Neural progenitor cell (in vitro differentiated cells): ENCODE measurements at regions not wholly inside any gene's neighbourhood (a gene's known extent, or its start where the extent isn't known, plus 50 kb on each side); places are given as distances from the start of the nearest gene placed in this dataset.

Experiments used
- DNase-seq: peaks from one replicate; pipeline ENCODE4 v3.0.0-alpha.2; 2016; ENCODE audit warnings: low spot score
- H2AFZ ChIP-seq: fragments of 200-600 bp; sonication (generic); replicated peaks from 2 replicates; pipeline ENCODE4 v1.6.1; 2016; ENCODE audit warnings: antibody characterized with exemption
- H3F3A ChIP-seq: fragments of 200-600 bp; sonication (generic); 2 replicates; pipeline ENCODE4 v1.6.1; 2016; ENCODE audit warnings: antibody characterized with exemption, low read depth
- H3K27ac ChIP-seq: fragments of 200-600 bp; sonication (generic); 2 replicates; pipeline ENCODE4 v1.5.1; 2016; ENCODE audit warnings: mild to moderate bottlenecking
- H3K27me3 ChIP-seq: fragments of 200-600 bp; sonication (generic); 2 replicates; pipeline ENCODE4 v1.6.1; 2016; ENCODE audit warnings: mild to moderate bottlenecking, moderate library complexity
- H3K36me3 ChIP-seq: fragments of 200-600 bp; sonication (generic); 2 replicates; pipeline ENCODE4 v1.5.1; 2016
- H3K4me1 ChIP-seq: fragments of 200-600 bp; sonication (generic); 2 replicates; pipeline ENCODE4 v1.6.1; 2016; ENCODE audit warnings: mixed run types
- H3K4me2 ChIP-seq: fragments of 200-600 bp; sonication (generic); 2 replicates; pipeline ENCODE4 v1.6.1; 2016
- H3K4me3 ChIP-seq: fragments of 200-600 bp; sonication (generic); 2 replicates; pipeline ENCODE4 v1.5.1; 2016
- H3K79me2 ChIP-seq: fragments of 200-600 bp; sonication (generic); 2 replicates; pipeline ENCODE4 v1.6.1; 2016; ENCODE audit warnings: low read depth
- H3K9ac ChIP-seq: fragments of 200-600 bp; sonication (generic); 2 replicates; pipeline ENCODE4 v1.6.1; 2016
- H3K9me3 ChIP-seq: fragments of 200-600 bp; sonication (generic); 2 replicates; pipeline ENCODE4 v1.5.1; 2016; ENCODE audit warnings: low read depth
- H4K20me1 ChIP-seq: fragments of 200-600 bp; sonication (generic); 2 replicates; pipeline ENCODE4 v1.6.1; 2016; ENCODE audit warnings: low read depth
- H3K27ac Mint-ChIP-seq: 3 replicates; pipeline ENCODE4 v1.8.0; 2021; ENCODE audit warnings: mixed read lengths
- H3K27me3 Mint-ChIP-seq: 2 replicates; pipeline ENCODE4 v1.8.0; 2022; ENCODE audit warnings: low read depth, mild to moderate bottlenecking, inconsistent platforms, moderate library complexity, mixed read lengths; ENCODE audit not compliant: insufficient read depth
- H3K36me3 Mint-ChIP-seq: 3 replicates; pipeline ENCODE4 v1.8.0; 2021; ENCODE audit warnings: mixed read lengths
- H3K4me1 Mint-ChIP-seq: 3 replicates; pipeline ENCODE4 v1.8.0; 2021; ENCODE audit warnings: mixed read lengths
- H3K4me3 Mint-ChIP-seq: 3 replicates; pipeline ENCODE4 v1.8.0; 2021; ENCODE audit warnings: mild to moderate bottlenecking, moderate library complexity, mixed read lengths
- H3K9me3 Mint-ChIP-seq: 3 replicates; pipeline ENCODE4 v1.8.0; 2020; ENCODE audit warnings: mixed read lengths
- EZH2 ChIP-seq: fragments of 200-600 bp; sonication (generic); IDR thresholded peaks from 2 replicates; pipeline ENCODE4 v1.6.1; 2017; ENCODE audit warnings: antibody characterized with exemption, mild to moderate bottlenecking, moderate library complexity
- EZH2phosphoT487 ChIP-seq: fragments of 200-600 bp; sonication (generic); IDR thresholded peaks from 2 replicates; pipeline ENCODE4 v1.6.1; 2017; ENCODE audit warnings: antibody characterized with exemption
- TF ChIP-seq, protein P1 (sequence below): fragments of 200-600 bp; sonication (generic); IDR thresholded peaks from 2 replicates; pipeline ENCODE4 v1.5.1; 2017; ENCODE audit warnings: antibody characterized with exemption, mild to moderate bottlenecking

DNA sequence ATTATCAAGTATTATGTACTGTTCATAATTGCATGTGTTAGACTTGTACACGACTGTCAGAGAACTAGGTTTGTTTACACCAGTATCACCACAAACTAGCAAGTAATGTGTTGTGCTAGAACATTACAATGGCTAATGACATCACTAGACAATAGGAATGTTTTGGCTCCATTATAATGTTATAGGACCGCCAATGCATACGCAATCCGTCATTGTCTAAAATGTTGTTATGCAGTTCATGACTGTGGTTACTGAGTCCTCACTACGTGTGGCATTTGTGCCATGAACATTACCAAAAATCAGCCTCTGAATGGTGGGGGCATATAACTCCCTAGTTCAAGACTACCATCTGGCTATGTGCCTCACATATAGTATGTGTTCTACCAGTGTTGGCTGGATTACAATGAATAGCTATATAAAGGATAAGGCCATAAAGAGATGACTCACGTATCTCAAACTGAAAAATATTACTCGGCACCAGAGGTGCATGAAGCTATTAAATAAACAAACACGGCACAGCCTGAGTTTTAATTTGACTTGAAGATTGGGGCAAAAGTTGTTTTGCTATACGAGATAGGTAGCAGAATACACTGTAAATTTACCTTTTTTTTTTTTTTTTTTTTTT lies 89.1 kb upstream of the COL24A1 start:
- no peak overlapping the region for H3K27ac Mint-ChIP-seq
- Histone ChIP-seq H3K9me3 (no peaks in the 10 kb centered on the region), H3K9ac (no peak overlapping the region), H3F3A (no peaks in the 10 kb centered on the region), H3K4me2 (no peak overlapping the region), H2AFZ (no peak overlapping the region), H3K4me3 (no peak overlapping the region), H4K20me1 (no peaks in the 10 kb centered on the region), H3K4me1 (no peaks in the 10 kb centered on the region), H3K27me3 (no peaks in the 10 kb centered on the region), H3K79me2 (no peaks in the 10 kb centered on the region), H3K36me3 (no peaks in the 10 kb centered on the region), H3K27ac (no peak overlapping the region)
- H3K36me3 Mint-ChIP-seq: no peaks in the 10 kb centered on the region
- TF ChIP-seq EZH2 (no peak), EZH2phosphoT487 (no peak)
- TF ChIP-seq, protein P1, sequence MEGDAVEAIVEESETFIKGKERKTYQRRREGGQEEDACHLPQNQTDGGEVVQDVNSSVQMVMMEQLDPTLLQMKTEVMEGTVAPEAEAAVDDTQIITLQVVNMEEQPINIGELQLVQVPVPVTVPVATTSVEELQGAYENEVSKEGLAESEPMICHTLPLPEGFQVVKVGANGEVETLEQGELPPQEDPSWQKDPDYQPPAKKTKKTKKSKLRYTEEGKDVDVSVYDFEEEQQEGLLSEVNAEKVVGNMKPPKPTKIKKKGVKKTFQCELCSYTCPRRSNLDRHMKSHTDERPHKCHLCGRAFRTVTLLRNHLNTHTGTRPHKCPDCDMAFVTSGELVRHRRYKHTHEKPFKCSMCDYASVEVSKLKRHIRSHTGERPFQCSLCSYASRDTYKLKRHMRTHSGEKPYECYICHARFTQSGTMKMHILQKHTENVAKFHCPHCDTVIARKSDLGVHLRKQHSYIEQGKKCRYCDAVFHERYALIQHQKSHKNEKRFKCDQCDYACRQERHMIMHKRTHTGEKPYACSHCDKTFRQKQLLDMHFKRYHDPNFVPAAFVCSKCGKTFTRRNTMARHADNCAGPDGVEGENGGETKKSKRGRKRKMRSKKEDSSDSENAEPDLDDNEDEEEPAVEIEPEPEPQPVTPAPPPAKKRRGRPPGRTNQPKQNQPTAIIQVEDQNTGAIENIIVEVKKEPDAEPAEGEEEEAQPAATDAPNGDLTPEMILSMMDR: no peak
- H3K4me3 Mint-ChIP-seq: no peak overlapping the region
- DNase-seq: no peak
- no peaks in the 10 kb centered on the region for H3K27me3 Mint-ChIP-seq
- H3K4me1 Mint-ChIP-seq: no peaks in the 10 kb centered on the region
- no peaks in the 10 kb centered on the region for H3K9me3 Mint-ChIP-seq

DNA sequence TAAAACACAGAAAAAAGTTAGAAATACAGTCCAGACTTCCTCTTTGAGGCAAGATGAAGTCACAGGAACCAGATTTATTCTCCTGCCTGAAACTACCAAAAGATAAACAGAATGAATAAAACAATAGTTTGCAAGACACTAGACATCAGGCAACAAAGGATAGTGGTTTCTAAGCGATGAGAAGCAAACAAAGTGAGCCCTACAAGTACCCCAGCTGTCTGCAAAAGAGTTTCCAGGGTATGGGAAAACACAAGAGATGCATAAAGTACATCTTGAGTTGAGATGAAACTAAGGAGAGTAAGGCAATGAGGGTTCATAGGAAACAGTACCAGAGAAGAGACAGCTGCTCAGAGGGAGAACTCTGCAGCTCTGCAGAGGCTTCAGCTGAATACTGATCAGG lies 83.3 kb upstream of the COL24A1 start:
- Histone ChIP-seq H3K9ac (no peak overlapping the region), H3K79me2 (no peaks in the 10 kb centered on the region), H3K4me1 (no peaks in the 10 kb centered on the region), H3K27ac (no peak overlapping the region), H3K9me3 (peaks cover 4% of the 10 kb centered on the region), H4K20me1 (no peaks in the 10 kb centered on the region), H3K27me3 (no peaks in the 10 kb centered on the region), H3K36me3 (no peaks in the 10 kb centered on the region), H3K4me2 (no peak overlapping the region), H3K4me3 (no peak overlapping the region), H2AFZ (peak overlapping the region; percentile 69), H3F3A (no peaks in the 10 kb centered on the region)
- Mint-ChIP-seq H3K4me3 (no peak overlapping the region), H3K27ac (peak overlapping the region; percentile 23), H3K27me3 (peaks cover 6% of the 10 kb centered on the region), H3K9me3 (peaks cover 4% of the 10 kb centered on the region), H3K4me1 (no peaks in the 10 kb centered on the region), H3K36me3 (no peaks in the 10 kb centered on the region)
- no peak for DNase-seq
- TF ChIP-seq, protein P1: no peak
- TF ChIP-seq EZH2phosphoT487 (no peak), EZH2 (no peak)

DNA sequence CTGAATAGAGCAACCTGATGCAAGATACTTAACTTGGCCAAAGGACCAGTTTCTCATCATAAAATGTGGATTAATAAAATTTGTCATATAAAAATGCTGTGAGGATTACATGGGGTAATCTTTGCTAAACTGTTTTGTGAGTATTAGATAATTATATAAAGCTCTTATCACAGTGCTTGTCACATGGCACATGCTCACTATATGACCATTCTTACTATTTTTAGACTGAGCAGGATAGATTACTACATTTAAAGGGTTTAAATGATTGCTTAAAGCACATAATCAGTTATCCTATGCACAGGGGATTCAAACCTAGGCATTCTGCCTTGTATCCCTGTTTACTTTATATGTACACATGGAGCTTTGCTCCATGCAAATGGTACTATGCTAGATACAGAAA lies 82.9 kb upstream of the COL24A1 start:
- H3K4me1 ChIP-seq: no peaks in the 10 kb centered on the region
- Mint-ChIP-seq H3K4me3 (no peak overlapping the region), H3K27ac (no peak overlapping the region), H3K36me3 (no peaks in the 10 kb centered on the region), H3K27me3 (peaks cover 6% of the 10 kb centered on the region), H3K9me3 (peaks cover 4% of the 10 kb centered on the region), H3K4me1 (no peaks in the 10 kb centered on the region)
- no peak overlapping the region for H3K9ac ChIP-seq
- H3K79me2 ChIP-seq: no peaks in the 10 kb centered on the region
- DNase-seq: no peak
- H3F3A ChIP-seq: no peaks in the 10 kb centered on the region
- H3K4me3 ChIP-seq: no peak overlapping the region
- TF ChIP-seq, protein P1: no peak
- TF ChIP-seq EZH2: no peak
- no peak for TF ChIP-seq EZH2phosphoT487
- H3K27ac ChIP-seq: no peak overlapping the region
- no peak overlapping the region for H2AFZ ChIP-seq
- H3K9me3 ChIP-seq: peaks cover 4% of the 10 kb centered on the region
- no peak overlapping the region for H3K4me2 ChIP-seq
- no peaks in the 10 kb centered on the region for H3K27me3 ChIP-seq
- no peaks in the 10 kb centered on the region for H3K36me3 ChIP-seq
- H4K20me1 ChIP-seq: no peaks in the 10 kb centered on the region
